Right renal pelvis (tissue), 4 donors: ENCODE measurements at regions not wholly inside any gene's neighbourhood (a gene's known extent, or its start where the extent isn't known, plus 50 kb on each side); places are given as distances from the start of the nearest gene placed in this dataset.
"Not testable (repeated sequence)": the region's sequence is repeated elsewhere in the genome, so short reads cannot be mapped to it uniquely, and the experiment has no call there.

ENCODE experiments used
- DNase-seq, 4 donors: peaks; one replicate each; pipeline ENCODE4 v3.0.0-alpha.2; 2013; ENCODE audit warnings: low read depth in 4 of 4, low spot score in 3 of 4, missing footprints in 1 of 4

DNA sequence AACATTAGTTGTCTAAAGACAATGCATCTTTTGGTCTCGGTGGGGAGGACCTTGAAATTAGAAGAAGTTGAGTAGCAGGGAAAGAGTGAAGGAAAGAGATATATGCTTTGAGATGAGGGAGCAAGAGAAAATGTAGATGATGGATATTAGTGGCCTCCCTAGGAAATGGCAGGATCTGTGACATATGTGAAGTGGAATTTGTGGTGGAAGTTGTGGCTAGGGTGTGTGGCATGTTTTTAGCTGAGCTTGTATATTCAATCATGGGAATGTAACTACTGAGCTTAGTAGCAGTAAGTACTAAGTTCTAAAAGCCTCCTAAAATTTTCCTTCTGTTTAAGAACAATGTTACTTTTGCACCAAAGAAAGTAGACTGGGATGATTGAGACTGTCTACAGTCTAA, 382.8 kb upstream of the CTSO start:
- DNase-seq = no peak

DNA sequence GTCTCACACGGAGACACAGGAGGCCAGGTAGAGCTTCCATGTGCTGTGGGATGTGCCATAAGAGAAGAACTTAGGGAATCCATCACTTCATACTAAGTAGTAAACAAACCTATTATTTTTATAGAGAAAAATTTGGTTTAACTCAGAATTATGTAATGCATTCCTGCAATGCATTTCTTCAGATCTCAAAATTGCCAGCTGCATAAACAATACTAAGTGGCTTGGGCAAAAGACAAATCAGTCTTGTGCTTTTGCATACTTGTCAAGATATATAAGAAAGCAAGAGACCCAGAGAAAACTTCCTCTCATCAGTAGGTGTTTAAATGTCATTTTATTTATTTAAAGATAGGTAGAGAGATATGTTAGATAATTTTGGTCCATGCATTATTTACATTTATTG, 382.1 kb upstream of the CTSO start:
- no peak for DNase-seq

DNA sequence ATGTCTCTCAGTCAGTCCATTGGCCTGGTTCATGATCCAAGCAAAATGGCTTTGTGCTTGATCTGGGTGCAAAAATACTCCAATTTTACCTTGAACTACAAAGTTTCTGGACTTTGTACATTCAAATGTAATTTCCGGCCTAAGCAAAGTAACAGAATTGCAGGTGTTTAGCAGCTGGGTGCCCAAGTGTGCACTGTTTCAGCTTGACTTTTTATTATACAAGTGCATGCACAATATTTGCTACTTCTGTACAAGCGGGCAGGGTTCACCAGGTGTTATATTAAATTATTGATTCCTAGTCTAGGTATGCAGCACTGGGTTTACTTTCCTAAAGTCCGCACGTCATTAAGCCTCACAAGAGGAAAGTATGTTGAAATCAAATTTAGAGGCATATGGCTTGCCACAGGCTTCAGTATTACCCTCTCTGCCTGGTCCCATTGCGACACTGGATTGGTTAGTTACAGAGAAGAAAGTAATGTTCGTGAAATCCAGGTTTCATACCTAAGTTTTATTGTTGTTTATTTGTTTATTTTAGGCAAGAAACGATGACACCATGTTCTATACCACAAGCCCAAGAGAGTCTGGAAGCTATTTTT, 376.9 kb upstream of the CTSO start:
- no peak for DNase-seq

DNA sequence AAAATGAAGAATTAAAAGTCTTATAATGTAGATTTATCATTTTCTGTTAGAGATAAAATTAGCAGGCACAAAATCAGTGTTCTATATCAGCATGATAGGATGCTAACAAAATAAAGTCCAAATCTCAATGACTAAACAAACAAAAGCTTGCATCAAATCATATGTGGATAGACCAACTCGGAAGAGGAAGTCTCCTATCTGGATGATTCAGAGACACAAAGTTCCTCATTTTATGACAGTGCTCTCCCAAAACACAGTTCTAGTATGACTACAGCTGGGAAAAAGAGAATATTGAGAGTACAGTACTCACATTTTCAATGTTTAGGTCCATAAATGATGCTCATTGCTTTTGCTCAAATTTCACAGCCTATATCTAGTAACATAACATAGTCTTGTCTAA, 376.1 kb upstream of the CTSO start:
- no peak for DNase-seq

DNA sequence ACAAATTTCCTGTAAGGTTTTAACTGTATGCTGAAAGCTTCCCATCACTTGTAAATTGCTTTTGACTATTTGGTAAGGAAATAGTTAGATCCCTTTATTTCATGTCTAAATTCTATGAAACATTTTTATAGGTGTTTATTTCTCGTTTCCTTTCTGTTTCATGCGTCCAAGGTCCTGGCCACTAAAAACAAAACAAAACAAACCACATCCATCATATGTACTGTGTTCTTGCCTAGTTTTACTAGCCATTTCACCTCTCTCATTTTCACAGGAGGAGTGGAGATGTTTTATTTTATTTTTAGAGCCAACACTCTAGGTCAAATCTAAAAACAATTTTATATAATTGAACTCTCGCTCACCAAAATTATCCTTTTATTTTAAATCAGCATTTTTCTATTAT, 375.2 kb upstream of the CTSO start:
- DNase-seq = no peak

DNA sequence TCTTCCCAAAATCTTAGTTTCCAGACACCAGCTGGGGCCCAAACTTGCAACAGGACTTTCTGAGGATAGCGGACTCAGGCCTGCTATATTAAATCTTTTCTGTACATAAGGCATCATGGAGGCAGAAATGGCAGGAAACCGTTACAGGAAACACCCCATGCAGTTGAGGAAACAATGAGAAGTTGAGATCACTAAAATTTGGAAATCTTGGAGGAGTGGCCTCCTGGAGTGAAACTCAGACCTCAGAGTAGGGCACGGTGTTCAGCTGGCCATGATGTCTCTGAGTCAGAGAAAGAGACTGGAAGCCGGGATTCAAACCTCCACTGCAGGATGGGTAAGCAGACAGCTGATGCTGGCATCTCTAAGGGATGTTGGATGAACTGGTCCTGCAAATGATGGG, 372.6 kb upstream of the CTSO start:
- DNase-seq = no peak

DNA sequence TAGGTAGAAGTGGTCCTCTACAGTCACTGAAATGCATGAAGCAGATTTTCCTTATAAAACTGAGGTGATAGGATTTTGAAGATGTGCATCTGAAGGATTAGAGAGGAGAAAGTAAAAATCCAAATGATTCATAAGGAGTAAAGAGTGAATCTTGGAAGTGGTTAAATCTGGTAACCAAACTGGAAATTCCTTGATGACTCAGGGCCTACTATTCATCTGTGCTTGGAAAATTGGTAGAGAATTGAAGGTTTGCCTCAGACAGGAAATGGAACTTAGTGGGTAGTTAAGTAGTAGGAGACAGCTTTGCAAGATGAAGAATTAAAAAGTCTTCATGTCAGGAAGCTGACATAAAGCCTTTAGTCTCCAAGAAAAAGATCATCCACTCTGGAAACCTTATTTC, 368.9 kb upstream of the CTSO start:
- no peak for DNase-seq

DNA sequence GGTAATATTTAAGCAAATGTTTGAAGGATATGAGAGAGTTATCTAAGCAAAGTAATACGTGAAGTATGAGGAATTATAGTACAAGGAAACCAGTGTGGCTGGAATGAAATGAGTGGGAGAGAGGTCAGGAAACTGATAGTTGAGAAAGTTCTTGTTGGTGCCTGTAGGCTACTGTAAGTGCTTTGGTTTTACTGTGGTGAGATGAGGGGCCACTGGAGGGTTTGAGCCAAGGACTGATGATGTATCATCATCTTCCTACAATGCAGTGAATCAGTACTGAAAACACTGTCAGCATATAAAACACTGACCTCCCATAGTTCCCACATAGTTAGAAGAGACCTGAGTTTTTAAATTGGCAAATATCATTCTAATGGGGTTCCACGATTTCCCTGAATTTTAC, 367.5 kb upstream of the CTSO start:
- DNase-seq = no peak

DNA sequence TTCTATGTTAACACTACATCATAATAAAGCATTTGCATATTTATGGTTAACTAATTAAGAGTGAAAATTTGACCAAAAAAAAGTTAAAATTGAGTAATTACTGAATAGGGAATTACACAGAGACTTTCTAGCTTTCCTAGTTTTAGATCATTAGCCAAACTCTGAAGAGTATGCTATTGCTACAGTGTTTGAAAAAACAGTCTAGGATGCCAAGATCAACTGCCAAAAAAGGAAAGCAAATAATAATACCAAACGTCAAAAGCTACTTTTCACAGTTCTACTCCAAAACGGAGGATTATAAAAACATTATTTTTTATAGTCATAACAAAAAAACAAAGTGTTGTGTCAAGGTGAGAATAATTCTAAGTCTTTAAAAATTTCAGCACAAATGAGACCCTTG, 359.8 kb upstream of the CTSO start:
- no peak for DNase-seq

DNA sequence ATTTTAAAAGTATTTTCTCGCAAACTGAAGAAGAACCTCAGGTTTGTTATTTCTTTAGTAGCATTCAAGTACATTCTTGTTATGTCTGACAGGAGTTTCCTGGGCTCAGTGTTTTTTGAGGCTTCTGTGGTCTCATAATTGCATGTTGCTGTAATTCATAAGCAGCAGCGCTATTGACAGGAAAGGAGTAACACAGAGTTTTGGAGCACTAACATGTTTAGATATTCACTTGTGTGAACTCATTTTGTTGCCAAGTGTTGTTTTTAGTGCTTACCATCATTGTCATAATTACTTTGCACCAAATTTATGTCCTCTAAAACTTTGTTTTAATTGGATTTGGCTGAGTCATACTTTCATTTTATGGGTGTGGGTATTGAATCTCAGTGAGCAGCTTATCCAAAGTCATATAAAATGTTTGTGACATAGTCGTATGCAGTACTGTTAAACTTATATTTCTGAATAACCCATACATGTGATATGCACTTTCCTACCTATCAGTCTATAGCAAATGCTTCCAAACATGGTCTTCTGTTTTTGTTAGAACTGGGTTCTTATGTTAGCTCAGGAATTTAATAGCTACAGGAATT, 358.7 kb upstream of the CTSO start:
- DNase-seq = no peak

DNA sequence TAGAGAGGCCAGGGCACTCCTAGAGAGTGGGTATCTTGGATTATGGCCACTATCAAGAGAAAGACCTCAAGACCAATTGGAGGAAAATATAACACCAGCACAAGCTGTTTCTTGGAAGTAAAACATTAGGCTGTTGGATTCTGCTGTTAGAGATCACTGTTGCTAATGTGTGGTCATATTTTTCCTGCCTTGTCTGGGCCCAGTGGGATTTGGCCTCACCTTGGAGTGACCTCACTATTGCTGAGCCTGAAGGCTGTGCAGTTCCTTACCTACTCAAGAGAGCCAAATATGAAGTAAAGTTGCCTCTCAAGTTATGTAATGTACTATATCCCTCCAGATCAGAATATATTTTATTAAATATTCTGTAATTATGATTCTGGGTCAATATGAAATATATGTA, 355.4 kb upstream of the CTSO start:
- no peak for DNase-seq

DNA sequence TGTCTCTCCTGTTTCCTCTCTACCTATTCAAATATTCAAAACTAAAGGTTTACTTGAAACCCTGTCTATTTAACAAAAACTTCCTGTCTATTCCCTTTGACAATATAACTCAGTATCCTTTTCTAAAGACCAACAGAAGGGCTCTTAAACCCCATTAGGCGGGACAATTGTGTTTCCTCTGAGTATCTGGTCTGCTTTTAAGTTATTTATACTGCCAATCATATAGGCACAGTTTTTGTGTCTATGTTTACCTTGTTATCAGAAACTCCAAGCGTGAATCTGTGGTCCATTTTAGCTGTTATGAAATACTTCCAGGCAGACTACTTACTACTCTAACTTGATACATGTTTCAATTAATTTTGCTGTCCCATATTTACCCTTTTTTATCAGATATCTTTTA, 350.0 kb upstream of the CTSO start:
- no peak for DNase-seq

DNA sequence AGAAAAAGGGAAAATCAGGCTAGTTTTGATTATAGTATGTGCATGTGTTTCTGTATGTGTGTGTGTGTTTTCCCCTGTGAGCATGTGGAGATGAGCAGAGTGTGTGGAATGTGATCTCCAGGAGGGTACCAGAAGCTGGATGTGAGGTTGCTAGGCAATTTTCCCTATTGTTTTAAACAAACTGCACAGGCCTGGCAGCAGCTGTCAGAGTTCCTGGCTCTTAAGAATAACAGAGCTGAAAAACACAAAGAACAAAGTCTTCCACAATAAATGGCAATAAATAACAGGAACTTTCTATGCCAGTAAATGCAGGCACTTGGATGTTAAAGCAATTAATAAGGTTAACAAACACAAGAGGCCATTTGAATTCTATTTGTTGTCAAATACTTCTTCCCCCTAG, 344.6 kb upstream of the CTSO start:
- peak in 1 of 4 donors; percentile 28 for DNase-seq

DNA sequence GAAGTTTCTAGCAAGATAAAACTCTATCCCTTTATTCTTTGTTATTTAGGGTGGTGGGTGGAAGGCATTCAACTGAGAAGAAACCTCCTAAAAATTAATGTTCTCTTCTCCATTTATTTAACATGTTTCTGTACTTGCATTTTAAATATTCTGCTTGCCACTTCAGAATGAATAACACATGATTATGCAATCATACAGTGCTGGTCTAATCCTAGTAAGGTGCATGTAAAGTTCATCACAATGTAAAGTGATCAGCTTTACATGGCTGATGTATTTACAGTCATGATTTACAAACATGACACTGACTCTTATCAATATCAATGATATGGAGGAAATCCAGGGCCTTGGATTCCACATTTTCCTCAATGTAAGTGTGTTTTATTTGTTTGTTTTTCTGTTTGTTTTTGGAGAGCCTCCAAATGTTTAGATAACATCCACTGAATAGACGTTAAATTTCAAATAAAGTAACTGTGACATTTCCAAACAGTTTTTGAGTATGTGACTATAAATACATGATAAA, 342.1 kb upstream of the CTSO start:
- DNase-seq = no peak

DNA sequence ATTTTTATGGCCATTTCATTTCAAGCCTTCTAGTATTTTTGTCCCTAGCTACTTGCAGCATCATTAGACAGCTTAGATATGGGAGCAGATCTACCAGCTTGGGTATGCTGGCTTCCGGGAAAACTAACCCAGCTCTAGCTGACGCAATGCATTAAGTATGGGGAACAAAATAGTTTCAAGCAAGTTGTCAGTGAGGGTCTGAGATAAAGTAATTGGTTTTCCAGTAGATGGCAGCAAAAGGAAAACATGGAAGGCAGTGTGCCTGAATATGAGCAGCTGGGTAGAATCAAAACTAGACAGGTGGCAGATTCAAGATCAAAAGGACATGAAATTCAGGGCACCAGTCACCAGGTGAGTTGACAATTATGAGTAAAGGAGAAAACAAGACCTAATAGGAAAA, 340.9 kb upstream of the CTSO start:
- DNase-seq = peak in 1 of 4 donors; percentile 16

DNA sequence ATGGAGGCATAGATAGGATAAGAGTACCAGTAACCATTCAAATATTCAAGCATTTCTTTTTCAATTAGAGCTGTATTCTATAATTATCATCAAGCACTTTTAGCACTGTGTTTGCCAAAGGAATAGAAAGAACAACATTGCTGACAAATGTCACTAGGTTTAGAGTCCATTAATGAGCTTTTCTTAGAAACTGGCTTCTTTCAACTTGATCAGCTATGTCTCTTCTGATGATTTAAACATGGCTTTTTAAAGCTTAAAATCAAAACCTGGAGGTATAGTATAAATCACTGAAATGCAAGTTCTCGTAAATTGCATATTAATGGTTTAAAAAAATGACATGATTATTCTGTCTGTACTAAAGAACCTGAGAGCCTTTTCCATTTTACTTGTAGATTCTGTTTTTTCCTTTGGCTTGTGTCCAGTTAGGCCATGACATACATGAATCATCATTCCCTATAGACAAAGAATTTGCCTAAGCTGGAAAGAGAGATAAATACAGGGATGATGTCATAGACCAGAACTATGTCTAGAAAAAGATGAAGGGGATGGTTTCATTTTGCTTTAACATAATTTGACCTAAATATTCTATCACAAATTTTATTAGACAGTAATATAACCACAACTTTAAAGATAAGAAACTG, 340.1 kb upstream of the CTSO start:
- no peak for DNase-seq

DNA sequence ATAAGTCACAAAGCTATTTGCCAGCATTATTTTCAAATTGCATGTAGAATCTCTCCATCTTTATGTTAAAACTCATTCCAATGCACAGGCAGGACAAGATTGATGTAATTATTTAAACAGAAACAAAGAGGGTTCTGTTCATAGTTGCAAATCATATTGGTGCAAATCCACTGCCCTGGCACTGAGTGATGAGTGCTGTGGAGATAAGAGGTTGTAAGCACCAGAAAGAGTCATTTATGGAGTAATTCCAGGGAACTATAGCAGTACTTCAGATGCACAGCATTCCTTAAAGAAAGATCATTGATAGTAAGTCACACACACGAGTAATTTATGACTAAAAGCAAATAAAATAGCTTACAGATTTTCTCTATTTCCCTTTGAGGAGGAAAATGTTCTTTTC, 337.7 kb upstream of the CTSO start:
- no peak for DNase-seq

DNA sequence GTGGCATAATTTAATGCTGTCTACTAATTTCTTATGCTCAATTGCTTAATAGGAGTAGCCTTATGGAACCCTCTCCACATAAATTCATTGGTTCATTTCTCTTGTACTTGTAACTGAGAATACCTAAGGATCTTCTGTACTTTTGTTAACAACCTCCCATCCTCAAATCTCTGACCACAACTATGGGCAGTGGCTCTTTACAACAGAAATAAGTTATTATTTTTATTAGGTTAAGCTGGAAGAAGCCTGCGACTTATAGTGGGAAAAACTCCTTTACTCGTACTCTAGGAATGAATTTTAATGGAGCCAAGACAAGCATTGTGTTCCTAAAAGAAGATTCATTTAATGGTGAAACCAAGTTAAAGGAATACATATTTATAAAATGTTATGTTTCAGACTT, 337.1 kb upstream of the CTSO start:
- no peak for DNase-seq

DNA sequence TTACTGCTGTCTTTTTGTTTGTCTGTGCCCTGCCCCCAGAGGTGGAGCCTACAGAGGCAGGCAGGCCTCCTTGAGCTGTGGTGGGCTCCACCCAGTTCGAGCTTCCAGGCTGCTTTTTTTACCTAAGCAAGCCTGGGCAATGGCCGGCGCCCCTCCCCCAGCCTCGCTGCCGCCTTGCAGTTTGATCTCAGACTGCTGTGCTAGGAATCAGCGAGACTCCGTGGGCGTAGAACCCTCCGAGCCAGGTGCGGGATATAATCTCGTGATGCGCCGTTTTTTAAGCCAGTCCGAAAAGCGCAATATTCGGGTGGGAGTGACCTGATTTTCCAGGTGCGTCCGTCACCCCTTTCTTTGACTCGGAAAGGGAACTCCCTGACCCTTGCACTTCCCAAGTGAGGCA, 336.4 kb upstream of the CTSO start:
- DNase-seq = not testable (repeated sequence)

DNA sequence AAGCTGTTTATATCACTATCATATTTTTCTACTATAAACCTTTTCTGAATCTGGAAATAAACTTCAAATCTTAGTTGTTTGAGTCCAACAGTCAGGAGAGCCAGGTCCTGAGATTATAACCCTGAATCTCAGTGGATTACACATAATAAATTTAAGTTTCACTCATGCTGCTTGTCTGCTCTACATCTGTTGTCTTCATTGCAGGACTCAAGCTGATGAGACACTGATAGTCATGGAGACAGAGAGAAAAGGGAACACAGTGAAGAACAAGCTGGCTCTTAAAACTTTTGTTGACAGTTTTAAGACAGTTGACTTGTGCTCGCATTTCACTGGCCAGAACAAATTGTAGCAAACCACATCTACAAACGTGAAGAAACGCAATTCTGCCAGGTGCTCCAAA, 327.0 kb upstream of the CTSO start:
- DNase-seq = no peak

DNA sequence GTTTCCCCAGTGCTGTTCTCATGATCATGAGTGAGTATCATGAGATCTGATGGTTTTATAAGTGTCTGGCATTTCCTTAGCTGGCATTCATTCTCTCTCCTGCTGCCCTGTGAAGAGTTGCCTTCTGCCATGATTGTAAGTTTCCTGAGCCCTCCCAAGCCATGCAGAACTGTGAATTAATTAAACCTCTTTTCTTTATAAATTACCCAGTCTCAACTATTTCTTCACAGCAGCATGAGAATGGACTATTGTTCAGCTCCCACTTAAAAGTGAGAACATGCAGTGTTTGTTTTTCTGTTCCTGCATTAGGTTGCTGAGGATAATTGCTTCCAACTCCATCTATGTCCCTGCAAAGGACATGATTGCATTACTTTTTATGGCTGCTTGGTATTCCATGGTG, 311.7 kb upstream of the CTSO start:
- no peak for DNase-seq

DNA sequence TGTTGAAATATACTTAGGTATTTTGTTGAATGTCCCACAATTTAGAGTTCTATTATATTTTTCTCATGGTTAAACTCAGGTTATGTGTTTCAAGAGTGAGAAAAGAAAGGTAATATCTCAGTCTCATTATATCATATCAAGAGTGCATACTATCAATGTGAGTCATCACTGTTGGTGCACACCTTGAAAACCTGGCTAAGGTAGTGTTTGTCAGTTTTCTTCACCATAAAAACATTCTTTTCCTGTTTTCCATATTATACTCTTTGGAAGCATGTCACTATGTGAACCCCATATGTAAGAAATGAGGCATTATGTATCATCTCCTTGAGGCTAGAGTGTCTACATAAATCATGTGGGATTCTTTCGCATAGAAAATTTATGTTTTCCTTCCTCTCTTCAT, 307.6 kb upstream of the CTSO start:
- DNase-seq = no peak
